GM12878 (cell line): ENCODE measurements at regions not wholly inside any gene's neighbourhood (a gene's known extent, or its start where the extent isn't known, plus 50 kb on each side); places are given as distances from the start of the nearest gene placed in this dataset.

Source experiments
- ATAC-seq: fragments of 200-7000 bp; cut with Tn5 transposase; 3 replicates; pipeline ENCODE4 v1.9.1; 2020; ENCODE audit warnings: mild to moderate bottlenecking, moderate library complexity
- BruUV-seq: library from RNA; stranded (reverse); fragments of 400-500 nt; replicated peaks from 2 replicates; lab custom pipeline; 2021; lab: Mats Ljungman, UMichigan
- CTCF ChIA-PET: fragments of 300-600 bp; sonication (Branson Sonifier 250); formaldehyde crosslinking; extraction: SDS; loops from one replicate; lab custom pipeline; 2021; ENCODE audit warnings: inconsistent platforms; lab: Yijun Ruan, JAX
- POLR2A ChIA-PET: fragments of 350-600 bp; formaldehyde crosslinking; extraction: SDS; loops from one replicate; lab custom pipeline; 2021; ENCODE audit warnings: inconsistent platforms; lab: Charles Lee
- RAD21 ChIA-PET: fragments of 300-600 bp; sonication (Branson Sonifier 250); formaldehyde crosslinking; loops from one replicate; lab custom pipeline; 2023; ENCODE audit warnings: antibody characterized with exemption; ENCODE audit not compliant: unreplicated experiment; lab: Charles Lee
- SMC1A ChIA-PET: fragments of 300-600 bp; sonication (Branson Sonifier 250); formaldehyde crosslinking; loops from one replicate; lab custom pipeline; 2023; ENCODE audit not compliant: unreplicated experiment, uncharacterized antibody; lab: Charles Lee
- DNase-seq: peaks from one replicate; pipeline ENCODE4 v3.0.0-alpha.2; 2011; ENCODE audit warnings: low read depth, low spot score
- FAIRE-seq: peaks from 3 replicates; lab custom pipeline; 2011; peaks lifted over from hg19 to GRCh38; lab: Jason Lieb, UNC
- H2AFZ ChIP-seq: 2 replicates; pipeline ENCODE4 v1.6.0; 2011; ENCODE audit warnings: low read depth, low read length, control low read depth; ENCODE audit not compliant: control insufficient read depth
- H3K27ac ChIP-seq: 2 replicates; pipeline ENCODE4 v1.5.1; 2011; ENCODE audit warnings: control low read depth; ENCODE audit not compliant: control insufficient read depth, insufficient read depth
- H3K27me3 ChIP-seq, 2 experiments: replicated peaks in 1 of 2; 2 replicates each; pipeline versions ENCODE4 v1.6.0 to v1.6.1; 2011; ENCODE audit warnings: low read length in 1 of 2; ENCODE audit not compliant: control insufficient read depth in 2 of 2, insufficient read depth in 2 of 2
- H3K36me3 ChIP-seq, 2 experiments: 2 replicates each; pipeline ENCODE4 v1.5.1; 2011; ENCODE audit warnings: low read length in 1 of 2; ENCODE audit not compliant: control insufficient read depth in 2 of 2, insufficient read depth in 2 of 2
- H3K4me1 ChIP-seq: 2 replicates; pipeline ENCODE4 v1.6.1; 2011; ENCODE audit warnings: mild to moderate bottlenecking, low read length, moderate library complexity, mixed read lengths; ENCODE audit not compliant: control insufficient read depth, insufficient read depth
- H3K4me2 ChIP-seq: 2 replicates; pipeline ENCODE4 v1.6.0; 2011; ENCODE audit warnings: control low read depth; ENCODE audit not compliant: control insufficient read depth, insufficient read depth
- H3K4me3 ChIP-seq: fragments of 200-600 bp; sonication (generic); 2 replicates; pipeline ENCODE4 v1.5.1; 2016
- H3K79me2 ChIP-seq: 2 replicates; pipeline ENCODE4 v1.6.0; 2011; ENCODE audit warnings: low read length; ENCODE audit not compliant: control insufficient read depth, insufficient read depth
- H3K9ac ChIP-seq: 2 replicates; pipeline ENCODE4 v1.8.0; 2011; ENCODE audit warnings: low read length, control low read depth, mixed read lengths; ENCODE audit not compliant: control insufficient read depth, insufficient read depth
- H3K9me3 ChIP-seq: replicated peaks from 3 replicates; pipeline ENCODE4 v1.5.1; 2011; ENCODE audit warnings: mild to moderate bottlenecking, low read length; ENCODE audit not compliant: control insufficient read depth, insufficient read depth
- H4K20me1 ChIP-seq: 2 replicates; pipeline ENCODE4 v1.6.0; 2011; ENCODE audit not compliant: control insufficient read depth, insufficient read depth
- CBFB ChIP-seq: IDR thresholded peaks from 2 replicates; pipeline ENCODE4 v1.6.1; 2016; ENCODE audit warnings: antibody characterized with exemption, low read depth
- CHD2 ChIP-seq: IDR thresholded peaks from 2 replicates; pipeline ENCODE4 v1.6.1; 2011; ENCODE audit warnings: low read depth, low read length, improper control_type of control experiment, borderline replicate concordance
- CREB1 ChIP-seq: IDR thresholded peaks from 2 replicates; pipeline ENCODE4 v1.6.1; 2012; ENCODE audit warnings: low read depth, mild to moderate bottlenecking, inconsistent platforms
- CREM ChIP-seq: IDR thresholded peaks from 2 replicates; pipeline ENCODE4 v1.6.1; 2014; ENCODE audit warnings: antibody characterized with exemption, low read depth
- E4F1 ChIP-seq: fragments of 450-650 bp; IDR thresholded peaks from 2 replicates; pipeline ENCODE4 v1.6.1; 2018; ENCODE audit warnings: borderline replicate concordance, mild to moderate bottlenecking; ENCODE audit not compliant: partially characterized antibody
- EED ChIP-seq: sonication (generic); IDR thresholded peaks from 2 replicates; pipeline ENCODE4 v1.6.1; 2016; ENCODE audit warnings: antibody characterized with exemption, low read depth
- FOS ChIP-seq: IDR thresholded peaks from 3 replicates; pipeline ENCODE4 v1.6.1; 2011; ENCODE audit warnings: borderline replicate concordance; ENCODE audit not compliant: insufficient read length; ENCODE audit errors: extremely low read depth
- HCFC1 ChIP-seq: fragments of 150-350 bp; IDR thresholded peaks from 2 replicates; pipeline ENCODE4 v1.6.1; 2014; ENCODE audit warnings: low read length
- HDAC6 ChIP-seq: fragments of 200-600 bp; sonication (generic); IDR thresholded peaks from one replicate; pipeline ENCODE4 v1.8.0; 2017; ENCODE audit warnings: antibody characterized with exemption; ENCODE audit not compliant: unreplicated experiment
- IKZF1 ChIP-seq: fragments of 450-650 bp; conservative IDR thresholded peaks from 2 replicates; pipeline ENCODE4 v1.6.1; 2017; ENCODE audit warnings: antibody characterized with exemption, mild to moderate bottlenecking
- MTA2 ChIP-seq: fragments of 450-650 bp; IDR thresholded peaks from 2 replicates; pipeline ENCODE4 v1.6.1; 2016; ENCODE audit warnings: low read depth, mild to moderate bottlenecking, moderate library complexity
- MTA3 ChIP-seq: IDR thresholded peaks from 2 replicates; pipeline ENCODE4 v1.6.1; 2012; ENCODE audit warnings: low read length, inconsistent platforms, borderline replicate concordance
- NR2F1 ChIP-seq: fragments of 450-650 bp; conservative IDR thresholded peaks from 2 replicates; pipeline ENCODE4 v1.6.1; 2017; ENCODE audit warnings: mild to moderate bottlenecking
- SMAD1 ChIP-seq: fragments of 450-650 bp; IDR thresholded peaks from 2 replicates; pipeline ENCODE4 v1.6.1; 2018; ENCODE audit warnings: mild to moderate bottlenecking, low read depth; ENCODE audit not compliant: partially characterized antibody
- ZBED1 ChIP-seq: IDR thresholded peaks from 2 replicates; pipeline ENCODE4 v1.6.1; 2016; ENCODE audit warnings: borderline replicate concordance
- WGBS: methylation state at CpG from one replicate; pipeline ENCODE4 v1.1.6; 2016; ENCODE audit warnings: low lambda C conversion rate; ENCODE audit not compliant: insufficient replicate concordance, insufficient coverage; ENCODE audit errors: missing lambda C conversion rate; 5-methylcytosine and 5-hydroxymethylcytosine counted together
- in situ Hi-C: fragments of 300-500 bp; cut with MboI; formaldehyde crosslinking; loops from 9 replicates; pipeline ENCODE4 v1.14.3; 2018; ENCODE audit warnings: mixed read lengths
- intact Hi-C: fragments of 100-400 bp; cut with micrococcal nuclease; formaldehyde crosslinking; loops from one replicate; pipeline ENCODE4 v1.14.2; 2022; ENCODE audit not compliant: unreplicated experiment
- TF ChIP-seq, protein P1 (sequence below): IDR thresholded peaks from 2 replicates; pipeline ENCODE4 v1.6.1; 2012; ENCODE audit warnings: mild to moderate bottlenecking, low read depth, low read length

DNA sequence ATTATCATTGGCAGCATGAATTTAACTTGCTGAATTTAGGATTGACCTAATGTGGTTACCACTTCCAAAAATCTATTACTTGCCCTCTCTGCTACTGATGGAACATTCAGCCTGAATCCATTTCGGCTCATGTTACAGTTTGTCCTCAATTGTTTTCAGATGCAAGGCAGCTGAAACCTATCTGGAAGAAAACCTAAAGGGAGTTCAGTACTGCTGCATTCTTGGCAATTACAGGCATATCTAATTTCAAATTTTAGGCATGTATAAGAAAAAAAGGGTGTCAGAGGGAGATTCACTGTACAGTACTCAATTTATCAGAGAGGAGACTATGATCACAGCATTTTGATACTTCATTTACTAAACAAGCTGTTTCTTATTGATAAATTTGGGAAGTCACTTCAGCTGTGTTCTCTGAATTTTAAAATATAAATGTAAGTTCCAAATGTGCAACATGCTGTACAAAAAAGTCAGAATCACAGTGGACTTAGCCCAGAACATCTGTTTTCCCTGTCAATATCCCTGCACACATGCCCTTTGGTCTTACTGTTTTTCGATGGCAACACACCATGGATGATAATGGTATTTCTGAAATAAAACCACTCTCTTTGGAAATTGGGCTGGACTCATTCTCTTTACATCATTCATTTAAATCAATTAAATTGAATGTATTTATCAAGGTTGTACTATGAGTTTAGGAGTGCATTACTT is 651.6 kb upstream of the ADGRL4 start:
- intact Hi-C loops (no loop called here), in situ Hi-C loops (no loop called here)
- ChIA-PET CTCF (no interaction called here), SMC1A (no interaction called here), RAD21 (no interaction called here), POLR2A (no interaction called here)
- no peaks in the 10 kb centered on the region for H3K27me3 ChIP-seq
- H2AFZ ChIP-seq: no peak overlapping the region
- no peak overlapping the region for H3K4me3 ChIP-seq
- WGBS: 28% methylated on average over 2 of the region's 2 CpGs
- H3K9me3 ChIP-seq: no peaks in the 10 kb centered on the region
- no TSS peak for BruUV-seq
- H4K20me1 ChIP-seq: no peaks in the 10 kb centered on the region
- no peak overlapping the region for H3K4me2 ChIP-seq
- H3K4me1 ChIP-seq: no peaks in the 10 kb centered on the region
- ATAC-seq: no peak
- no peaks in the 10 kb centered on the region for H3K79me2 ChIP-seq
- H3K9ac ChIP-seq: no peak overlapping the region
- DNase-seq: no peak
- no peak for FAIRE-seq
- H3K36me3 ChIP-seq: no peaks in the 10 kb centered on the region
- TF ChIP-seq FOS (no peak), CREB1 (no peak), CHD2 (no peak), E4F1 (no peak), ZBED1 (no peak), SMAD1 (no peak), HCFC1 (no peak), EED (no peak), NR2F1 (no peak), CREM (no peak), HDAC6 (no peak), MTA2 (no peak), IKZF1 (no peak), MTA3 (no peak), CBFB (no peak)
- TF ChIP-seq, protein P1, sequence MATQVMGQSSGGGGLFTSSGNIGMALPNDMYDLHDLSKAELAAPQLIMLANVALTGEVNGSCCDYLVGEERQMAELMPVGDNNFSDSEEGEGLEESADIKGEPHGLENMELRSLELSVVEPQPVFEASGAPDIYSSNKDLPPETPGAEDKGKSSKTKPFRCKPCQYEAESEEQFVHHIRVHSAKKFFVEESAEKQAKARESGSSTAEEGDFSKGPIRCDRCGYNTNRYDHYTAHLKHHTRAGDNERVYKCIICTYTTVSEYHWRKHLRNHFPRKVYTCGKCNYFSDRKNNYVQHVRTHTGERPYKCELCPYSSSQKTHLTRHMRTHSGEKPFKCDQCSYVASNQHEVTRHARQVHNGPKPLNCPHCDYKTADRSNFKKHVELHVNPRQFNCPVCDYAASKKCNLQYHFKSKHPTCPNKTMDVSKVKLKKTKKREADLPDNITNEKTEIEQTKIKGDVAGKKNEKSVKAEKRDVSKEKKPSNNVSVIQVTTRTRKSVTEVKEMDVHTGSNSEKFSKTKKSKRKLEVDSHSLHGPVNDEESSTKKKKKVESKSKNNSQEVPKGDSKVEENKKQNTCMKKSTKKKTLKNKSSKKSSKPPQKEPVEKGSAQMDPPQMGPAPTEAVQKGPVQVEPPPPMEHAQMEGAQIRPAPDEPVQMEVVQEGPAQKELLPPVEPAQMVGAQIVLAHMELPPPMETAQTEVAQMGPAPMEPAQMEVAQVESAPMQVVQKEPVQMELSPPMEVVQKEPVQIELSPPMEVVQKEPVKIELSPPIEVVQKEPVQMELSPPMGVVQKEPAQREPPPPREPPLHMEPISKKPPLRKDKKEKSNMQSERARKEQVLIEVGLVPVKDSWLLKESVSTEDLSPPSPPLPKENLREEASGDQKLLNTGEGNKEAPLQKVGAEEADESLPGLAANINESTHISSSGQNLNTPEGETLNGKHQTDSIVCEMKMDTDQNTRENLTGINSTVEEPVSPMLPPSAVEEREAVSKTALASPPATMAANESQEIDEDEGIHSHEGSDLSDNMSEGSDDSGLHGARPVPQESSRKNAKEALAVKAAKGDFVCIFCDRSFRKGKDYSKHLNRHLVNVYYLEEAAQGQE: no peak
- H3K27ac ChIP-seq: no peak overlapping the region
